H9 (cell line): ENCODE measurements at regions not wholly inside any gene's neighbourhood (a gene's known extent, or its start where the extent isn't known, plus 50 kb on each side); places are given as distances from the start of the nearest gene placed in this dataset.

Experiments used
- DNase-seq: peaks from one replicate; pipeline ENCODE4 v3.0.0-alpha.2; 2017
- H2AFZ ChIP-seq: one replicate; pipeline ENCODE4 v1.6.1; 2013; ENCODE audit warnings: mild to moderate bottlenecking, low read length, control low read depth, moderate library complexity
- H2AK5ac ChIP-seq: 2 replicates; pipeline ENCODE4 v1.6.1; 2013; ENCODE audit warnings: low read length, control low read depth, mixed read lengths; ENCODE audit not compliant: insufficient read length
- H2BK120ac ChIP-seq: one replicate; pipeline ENCODE4 v1.6.1; 2013; ENCODE audit warnings: low read depth, mild to moderate bottlenecking, low read length, control low read depth, inconsistent platforms; ENCODE audit not compliant: poor library complexity, severe bottlenecking
- H2BK12ac ChIP-seq: 2 replicates; pipeline ENCODE4 v1.6.1; 2013; ENCODE audit warnings: low read length, control low read depth, mixed read lengths, low read depth; ENCODE audit not compliant: insufficient read length
- H2BK15ac ChIP-seq: 2 replicates; pipeline ENCODE4 v1.6.1; 2013; ENCODE audit warnings: low read depth, low read length, control low read depth
- H2BK20ac ChIP-seq: one replicate; pipeline ENCODE4 v1.6.1; 2013; ENCODE audit warnings: low read depth, mild to moderate bottlenecking, low read length, control low read depth, inconsistent platforms; ENCODE audit not compliant: poor library complexity, severe bottlenecking
- H2BK5ac ChIP-seq: 2 replicates; pipeline ENCODE4 v1.6.1; 2013; ENCODE audit warnings: low read length, control low read depth, mixed read lengths; ENCODE audit not compliant: insufficient read length
- H3K14ac ChIP-seq: 2 replicates; pipeline ENCODE4 v1.6.1; 2013; ENCODE audit warnings: low read length, control low read depth; ENCODE audit not compliant: insufficient read depth
- H3K18ac ChIP-seq: 2 replicates; pipeline ENCODE4 v1.6.1; 2013; ENCODE audit warnings: low read depth, mild to moderate bottlenecking, mixed read lengths, low read length, control low read depth; ENCODE audit not compliant: insufficient read length
- H3K23ac ChIP-seq: 2 replicates; pipeline ENCODE4 v1.6.1; 2013; ENCODE audit warnings: low read length, control low read depth, mixed read lengths, low read depth; ENCODE audit not compliant: insufficient read length
- H3K23me2 ChIP-seq: 2 replicates; pipeline ENCODE4 v1.6.1; 2013; ENCODE audit warnings: low read depth, mild to moderate bottlenecking, mixed read lengths, low read length, control low read depth; ENCODE audit not compliant: insufficient read length, poor library complexity, severe bottlenecking
- H3K27ac ChIP-seq: 2 replicates; pipeline ENCODE4 v1.5.1; 2013; ENCODE audit warnings: low read length, control low read depth, mixed read lengths, low read depth; ENCODE audit not compliant: insufficient read length
- H3K27me3 ChIP-seq: 2 replicates; pipeline ENCODE4 v1.6.1; 2013; ENCODE audit warnings: low read length, control low read depth, inconsistent platforms; ENCODE audit not compliant: insufficient read depth
- H3K4ac ChIP-seq: 2 replicates; pipeline ENCODE4 v1.6.1; 2013; ENCODE audit warnings: low read depth, mild to moderate bottlenecking, control low read depth, inconsistent platforms, low read length, moderate library complexity
- H3K4me1 ChIP-seq: 2 replicates; pipeline ENCODE4 v1.6.1; 2013; ENCODE audit warnings: low read length, control low read depth, inconsistent platforms; ENCODE audit not compliant: insufficient read depth
- H3K4me2 ChIP-seq: 2 replicates; pipeline ENCODE4 v1.6.1; 2013; ENCODE audit warnings: low read length, control low read depth, mixed read lengths; ENCODE audit not compliant: insufficient read length, insufficient read depth
- H3K56ac ChIP-seq: 2 replicates; pipeline ENCODE4 v1.6.1; 2013; ENCODE audit warnings: low read depth, mild to moderate bottlenecking, mixed read lengths, low read length, control low read depth; ENCODE audit not compliant: insufficient read length
- H3K79me1 ChIP-seq: 2 replicates; pipeline ENCODE4 v1.6.1; 2013; ENCODE audit warnings: low read depth, mild to moderate bottlenecking, moderate library complexity, low read length, control low read depth, inconsistent platforms; ENCODE audit not compliant: insufficient read depth, poor library complexity, severe bottlenecking
- H3K79me2 ChIP-seq: 2 replicates; pipeline ENCODE4 v1.6.1; 2013; ENCODE audit warnings: low read length, control low read depth, inconsistent platforms; ENCODE audit not compliant: insufficient read depth
- H3K9ac ChIP-seq: 2 replicates; pipeline ENCODE4 v1.6.1; 2013; ENCODE audit warnings: low read length, control low read depth, mixed read lengths; ENCODE audit not compliant: insufficient read length; ENCODE audit errors: extremely low read depth
- H3K9me3 ChIP-seq: one replicate; pipeline ENCODE4 v1.6.1; 2013; ENCODE audit warnings: low read depth, low read length, inconsistent platforms; ENCODE audit not compliant: control insufficient read depth
- H3T11ph ChIP-seq: one replicate; pipeline ENCODE4 v1.6.1; 2013; ENCODE audit warnings: mild to moderate bottlenecking, low read length, control low read depth, inconsistent platforms
- H4K20me1 ChIP-seq: one replicate; pipeline ENCODE4 v1.6.1; 2013; ENCODE audit not compliant: control insufficient read depth, insufficient read length, insufficient read depth
- H4K5ac ChIP-seq: 2 replicates; pipeline ENCODE4 v1.6.1; 2013; ENCODE audit warnings: low read depth, mild to moderate bottlenecking, mixed read lengths, low read length, control low read depth; ENCODE audit not compliant: insufficient read length
- H4K8ac ChIP-seq: replicated peaks from 2 replicates; pipeline ENCODE4 v1.6.1; 2013; ENCODE audit warnings: low read length, control low read depth, mixed read lengths, low read depth; ENCODE audit not compliant: insufficient read length
- H4K91ac ChIP-seq: 2 replicates; pipeline ENCODE4 v1.6.1; 2013; ENCODE audit warnings: low read depth, mild to moderate bottlenecking, moderate library complexity, mixed read lengths, low read length, control low read depth; ENCODE audit not compliant: insufficient read length
- H3K27ac Mint-ChIP-seq, 3 experiments: 2 replicates in 2 of 3; 3 replicates in 1 of 3; pipeline ENCODE4 v1.8.0; 2020 to 2021; ENCODE audit warnings: mixed read lengths in 3 of 3, mild to moderate bottlenecking in 1 of 3, moderate library complexity in 1 of 3
- H3K27me3 Mint-ChIP-seq: 2 replicates; pipeline ENCODE4 v1.8.0; 2021; ENCODE audit warnings: low read depth, mild to moderate bottlenecking, moderate library complexity, mixed read lengths
- H3K36me3 Mint-ChIP-seq, 3 experiments: 2 replicates in 2 of 3; 3 replicates in 1 of 3; pipeline ENCODE4 v1.8.0; 2020 to 2021; ENCODE audit warnings: low read depth in 3 of 3, mixed read lengths in 3 of 3; ENCODE audit not compliant: insufficient read depth in 1 of 3
- H3K4me1 Mint-ChIP-seq, 2 experiments: 2 replicates each; pipeline ENCODE4 v1.8.0; 2020; ENCODE audit warnings: mixed read lengths in 2 of 2
- H3K4me3 Mint-ChIP-seq, 2 experiments: 2 replicates in 1 of 2; 3 replicates in 1 of 2; pipeline ENCODE4 v1.8.0; 2020 to 2021; ENCODE audit warnings: mild to moderate bottlenecking in 2 of 2, mixed read lengths in 2 of 2, moderate library complexity in 1 of 2
- H3K9me3 Mint-ChIP-seq, 2 experiments: 2 replicates in 1 of 2; 3 replicates in 1 of 2; pipeline ENCODE4 v1.8.0; 2020; ENCODE audit warnings: mild to moderate bottlenecking in 2 of 2, mixed read lengths in 2 of 2, moderate library complexity in 1 of 2
- CTCF ChIP-seq: fragments of 200-600 bp; sonication (generic); conservative IDR thresholded peaks from 3 replicates; pipeline ENCODE4 v1.8.0; 2021; ENCODE audit warnings: antibody characterized with exemption, mild to moderate bottlenecking
- WGBS: extraction: QIAGEN DNeasy Blood & Tissue Kit; methylation state at CpG from one replicate; pipeline ENCODE4 v1.1.7; 2013; ENCODE audit warnings: missing lambda C conversion rate, low lambda C conversion rate, mixed read lengths; ENCODE audit not compliant: insufficient read length; ENCODE audit errors: extremely low coverage; 5-methylcytosine and 5-hydroxymethylcytosine counted together

DNA sequence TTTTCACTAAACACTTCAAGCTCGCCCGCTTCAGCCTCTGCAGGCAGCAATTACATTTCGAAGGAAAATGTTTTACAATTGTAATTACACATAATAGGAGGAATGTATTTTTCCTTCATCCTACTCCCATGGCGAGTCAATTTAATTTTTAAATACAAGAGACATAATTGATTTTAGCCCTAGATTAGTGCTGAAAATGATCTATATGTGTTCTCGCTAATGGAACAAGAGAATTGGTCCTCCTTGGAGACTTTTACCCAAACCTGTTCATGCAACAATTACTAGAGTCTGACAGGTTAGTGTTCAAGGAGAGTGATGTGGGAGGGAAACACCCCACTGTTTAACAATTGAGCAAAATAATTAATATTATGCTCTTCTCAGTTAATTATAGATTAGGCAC lies 509.4 kb upstream of the SETBP1 start:
- H3K4me1 ChIP-seq: no peaks in the 10 kb centered on the region
- no peak overlapping the region for H4K5ac ChIP-seq
- no peak overlapping the region for H2BK15ac ChIP-seq
- no peak for TF ChIP-seq CTCF
- Mint-ChIP-seq H3K4me1 (peaks cover 7 to 11% of the 10 kb centered on the region in 2 experiments), H3K4me3 (no peak overlapping the region), H3K9me3 (no peaks in the 10 kb centered on the region), H3K27me3 (no peaks in the 10 kb centered on the region), H3K36me3 (no peaks in the 10 kb centered on the region), H3K27ac (no peak overlapping the region)
- H2BK20ac ChIP-seq: no peak overlapping the region
- no peak overlapping the region for H2BK12ac ChIP-seq
- WGBS: no CpG with 5 or more reads among the region's 5 CpGs
- no peak overlapping the region for H3K4ac ChIP-seq
- no peak overlapping the region for H2BK5ac ChIP-seq
- no peak overlapping the region for H3T11ph ChIP-seq
- H3K9ac ChIP-seq: no peak overlapping the region
- H2BK120ac ChIP-seq: no peak overlapping the region
- H3K56ac ChIP-seq: no peak overlapping the region
- no peaks in the 10 kb centered on the region for H3K79me1 ChIP-seq
- no peak overlapping the region for H3K4me2 ChIP-seq
- no peak overlapping the region for H4K91ac ChIP-seq
- no peak for DNase-seq
- H3K23ac ChIP-seq: no peak overlapping the region
- peaks cover 2% of the 10 kb centered on the region for H4K20me1 ChIP-seq
- no peaks in the 10 kb centered on the region for H3K23me2 ChIP-seq
- H3K27ac ChIP-seq: no peak overlapping the region
- H2AK5ac ChIP-seq: no peak overlapping the region
- H3K27me3 ChIP-seq: no peaks in the 10 kb centered on the region
- no peak overlapping the region for H3K14ac ChIP-seq
- no peaks in the 10 kb centered on the region for H3K79me2 ChIP-seq
- H3K18ac ChIP-seq: no peak overlapping the region
- no peaks in the 10 kb centered on the region for H3K9me3 ChIP-seq
- H2AFZ ChIP-seq: no peak overlapping the region
- no peak overlapping the region for H4K8ac ChIP-seq
